DND-41 (cell line): ENCODE measurements at regions not wholly inside any gene's neighbourhood (a gene's known extent, or its start where the extent isn't known, plus 50 kb on each side); places are given as distances from the start of the nearest gene placed in this dataset.
"Not testable (repeated sequence)": the region's sequence is repeated elsewhere in the genome, so short reads cannot be mapped to it uniquely, and the experiment has no call there.

Experiments used
- ATAC-seq: fragments of 200-7000 bp; cut with Tn5 transposase; 3 replicates; pipeline ENCODE4 v1.9.1; 2021; ENCODE audit warnings: low read depth; ENCODE audit not compliant: insufficient read depth
- DNase-seq: peaks from one replicate; pipeline ENCODE4 v3.0.0-alpha.2; 2020
- H2AFZ ChIP-seq: 2 replicates; pipeline ENCODE4 v1.6.0; 2012; ENCODE audit warnings: low read depth, low read length
- H3K27ac ChIP-seq: 2 replicates; pipeline ENCODE4 v1.5.1; 2012; ENCODE audit warnings: low read length, inconsistent platforms
- H3K27me3 ChIP-seq: fragments of 200-600 bp; sonication (generic); 2 replicates; pipeline ENCODE4 v1.6.0; 2012; ENCODE audit warnings: low read length, mild to moderate bottlenecking, inconsistent platforms; ENCODE audit not compliant: insufficient read depth, poor library complexity
- H3K36me3 ChIP-seq: 2 replicates; pipeline ENCODE4 v1.5.1; 2012; ENCODE audit warnings: low read length, inconsistent platforms; ENCODE audit not compliant: insufficient read depth
- H3K4me1 ChIP-seq: 2 replicates; pipeline ENCODE4 v1.5.1; 2012; ENCODE audit warnings: mild to moderate bottlenecking, low read length; ENCODE audit not compliant: insufficient read depth
- H3K4me2 ChIP-seq: 2 replicates; pipeline ENCODE4 v1.6.0; 2012; ENCODE audit warnings: mild to moderate bottlenecking, moderate library complexity, low read length, inconsistent platforms; ENCODE audit not compliant: insufficient read depth
- H3K4me3 ChIP-seq, 2 experiments: fragments of 200-600 bp in 1 of 2; shearing (Covaris generic) in 1 of 2; 2 replicates each; pipeline ENCODE4 v1.5.1; 2012 to 2016; ENCODE audit warnings: inconsistent platforms in 2 of 2, low read length in 2 of 2, mild to moderate bottlenecking in 2 of 2, low read depth in 1 of 2, moderate library complexity in 1 of 2
- H3K79me2 ChIP-seq: 2 replicates; pipeline ENCODE4 v1.6.0; 2012; ENCODE audit warnings: low read length, inconsistent platforms; ENCODE audit not compliant: insufficient read depth
- H3K9ac ChIP-seq: 2 replicates; pipeline ENCODE4 v1.6.0; 2012; ENCODE audit warnings: low read depth, mild to moderate bottlenecking, inconsistent platforms, low read length, moderate library complexity
- H3K9me3 ChIP-seq: 2 replicates; pipeline ENCODE4 v1.5.1; 2012; ENCODE audit warnings: low read length, moderate library complexity, mild to moderate bottlenecking, inconsistent platforms; ENCODE audit not compliant: insufficient read depth, severe bottlenecking
- H4K20me1 ChIP-seq: 2 replicates; pipeline ENCODE4 v1.6.0; 2012; ENCODE audit warnings: low read length; ENCODE audit not compliant: insufficient read depth
- EZH2 ChIP-seq: IDR thresholded peaks from 3 replicates; pipeline ENCODE4 v1.6.1; 2012; ENCODE audit warnings: borderline replicate concordance, low read depth, mild to moderate bottlenecking, moderate library complexity, low read length, inconsistent platforms; ENCODE audit not compliant: severe bottlenecking
- TF ChIP-seq, protein P1 (sequence below): IDR thresholded peaks from 2 replicates; pipeline ENCODE4 v1.5.1; 2012; ENCODE audit warnings: borderline replicate concordance, low read length, moderate library complexity, mild to moderate bottlenecking; ENCODE audit not compliant: poor library complexity, severe bottlenecking; ENCODE audit errors: extremely low read depth

DNA sequence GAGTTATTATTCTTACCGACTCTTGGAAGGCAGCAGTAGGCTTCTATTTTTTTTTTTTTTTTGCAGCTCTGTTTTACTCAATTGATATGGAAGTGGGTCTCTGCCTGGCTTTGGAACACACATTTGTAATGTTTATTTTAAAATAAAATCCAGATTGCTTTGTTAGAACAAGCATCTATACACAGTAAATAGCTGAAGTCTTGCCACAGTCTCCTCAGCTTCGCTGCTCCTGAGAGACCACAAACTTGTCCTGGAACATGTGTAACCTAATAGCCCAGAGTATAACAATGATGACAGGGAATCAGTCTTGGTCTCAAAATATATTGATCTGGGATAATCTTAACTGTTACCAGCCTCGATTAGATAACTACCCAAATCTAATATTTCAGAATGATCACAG, 299.8 kb upstream of the NOX3 start:
- Histone ChIP-seq H3K36me3 (no peaks in the 10 kb centered on the region), H3K4me2 (no peak overlapping the region), H4K20me1 (no peaks in the 10 kb centered on the region), H3K79me2 (no peaks in the 10 kb centered on the region), H3K9me3 (no peaks in the 10 kb centered on the region), H3K9ac (no peak overlapping the region), H3K4me3 (no peak overlapping the region), H3K27me3 (no peaks in the 10 kb centered on the region), H3K4me1 (no peaks in the 10 kb centered on the region), H2AFZ (no peak overlapping the region), H3K27ac (no peak overlapping the region)
- TF ChIP-seq, protein P1, sequence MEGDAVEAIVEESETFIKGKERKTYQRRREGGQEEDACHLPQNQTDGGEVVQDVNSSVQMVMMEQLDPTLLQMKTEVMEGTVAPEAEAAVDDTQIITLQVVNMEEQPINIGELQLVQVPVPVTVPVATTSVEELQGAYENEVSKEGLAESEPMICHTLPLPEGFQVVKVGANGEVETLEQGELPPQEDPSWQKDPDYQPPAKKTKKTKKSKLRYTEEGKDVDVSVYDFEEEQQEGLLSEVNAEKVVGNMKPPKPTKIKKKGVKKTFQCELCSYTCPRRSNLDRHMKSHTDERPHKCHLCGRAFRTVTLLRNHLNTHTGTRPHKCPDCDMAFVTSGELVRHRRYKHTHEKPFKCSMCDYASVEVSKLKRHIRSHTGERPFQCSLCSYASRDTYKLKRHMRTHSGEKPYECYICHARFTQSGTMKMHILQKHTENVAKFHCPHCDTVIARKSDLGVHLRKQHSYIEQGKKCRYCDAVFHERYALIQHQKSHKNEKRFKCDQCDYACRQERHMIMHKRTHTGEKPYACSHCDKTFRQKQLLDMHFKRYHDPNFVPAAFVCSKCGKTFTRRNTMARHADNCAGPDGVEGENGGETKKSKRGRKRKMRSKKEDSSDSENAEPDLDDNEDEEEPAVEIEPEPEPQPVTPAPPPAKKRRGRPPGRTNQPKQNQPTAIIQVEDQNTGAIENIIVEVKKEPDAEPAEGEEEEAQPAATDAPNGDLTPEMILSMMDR, result no peak
- no peak for TF ChIP-seq EZH2
- no peak for ATAC-seq
- DNase-seq, result no peak

DNA sequence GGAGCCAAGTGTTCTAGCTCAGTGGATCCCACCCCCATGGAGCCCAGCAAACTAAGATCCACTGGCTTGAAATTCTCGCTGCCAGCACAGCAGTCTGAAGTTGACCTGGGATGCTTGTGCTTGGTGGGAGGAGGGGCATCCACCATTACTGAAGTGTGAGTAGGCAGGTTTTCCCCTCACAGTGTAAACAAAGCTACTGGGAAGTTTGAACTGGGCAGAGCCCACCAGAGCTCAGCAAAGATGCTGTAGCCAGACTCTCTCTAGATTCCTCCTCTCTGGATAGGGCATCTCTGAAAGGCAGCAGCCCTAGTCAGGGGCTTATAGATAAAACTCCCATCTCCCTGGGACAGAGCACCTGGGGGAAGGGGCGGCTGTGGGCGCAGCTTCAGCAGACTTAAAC, 293.1 kb upstream of the NOX3 start:
- not testable (repeated sequence) for DNase-seq, H3K27ac ChIP-seq, ATAC-seq, H3K4me3 ChIP-seq, H3K9me3 ChIP-seq, H3K27me3 ChIP-seq, H3K9ac ChIP-seq, H3K4me1 ChIP-seq, H3K36me3 ChIP-seq, H3K4me2 ChIP-seq, H4K20me1 ChIP-seq, H2AFZ ChIP-seq, H3K79me2 ChIP-seq

DNA sequence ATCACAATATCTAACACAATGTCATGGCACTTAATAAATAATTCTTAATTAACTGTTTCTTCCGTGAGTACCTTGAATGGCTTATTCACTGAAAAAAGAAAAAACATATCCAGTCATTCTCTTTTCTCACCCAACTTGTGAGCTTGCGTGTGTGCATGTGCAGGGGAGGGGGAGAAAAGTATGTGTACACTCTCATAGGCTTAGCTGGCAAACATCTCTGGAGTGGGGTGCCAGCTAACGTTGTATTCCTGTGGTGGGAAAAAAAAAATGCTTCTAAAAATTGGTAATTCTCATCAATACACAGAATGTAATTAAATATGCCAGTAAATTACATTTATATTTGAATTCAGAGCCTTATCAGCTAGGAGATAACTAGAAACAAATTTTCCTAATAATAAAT, 291.9 kb upstream of the NOX3 start:
- Histone ChIP-seq H3K4me3 (no peak overlapping the region), H3K9me3 (no peaks in the 10 kb centered on the region), H3K27ac (no peak overlapping the region), H3K4me2 (no peak overlapping the region), H3K79me2 (no peaks in the 10 kb centered on the region), H3K9ac (no peak overlapping the region), H4K20me1 (no peaks in the 10 kb centered on the region), H3K27me3 (no peaks in the 10 kb centered on the region), H3K4me1 (no peaks in the 10 kb centered on the region), H2AFZ (no peak overlapping the region), H3K36me3 (no peaks in the 10 kb centered on the region)
- ATAC-seq (no peak), DNase-seq (no peak)
- TF ChIP-seq, protein P1, result no peak
- no peak for TF ChIP-seq EZH2

DNA sequence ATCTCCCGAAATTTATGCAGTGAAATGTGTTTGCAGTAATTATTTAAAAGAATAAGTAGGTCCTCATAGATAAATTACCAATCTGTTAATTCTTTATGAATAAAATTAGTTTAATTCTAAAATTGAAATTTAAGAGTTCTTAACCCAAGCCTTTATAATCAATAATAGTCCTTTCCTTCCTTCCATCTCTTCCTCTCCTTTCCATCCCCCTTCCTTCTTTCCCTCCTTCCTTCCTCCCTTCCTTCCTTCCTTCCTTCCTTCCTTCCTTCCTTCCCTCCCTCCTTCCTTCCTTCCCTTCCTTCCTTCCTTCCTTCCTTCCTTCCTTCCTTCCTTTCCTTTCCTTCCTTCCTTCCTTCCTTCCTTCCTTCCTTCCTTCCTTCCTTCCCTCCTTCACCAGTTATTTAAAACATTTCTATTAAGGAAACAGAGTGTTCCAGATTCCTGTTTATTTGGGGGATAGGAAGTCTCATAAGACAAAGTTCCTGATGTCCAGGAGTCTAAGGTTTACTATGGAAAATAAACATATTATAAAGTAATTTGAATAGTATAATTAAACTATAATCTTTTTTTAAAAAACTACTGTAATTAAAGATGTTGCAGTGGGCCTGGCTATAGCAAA, 285.3 kb upstream of the NOX3 start:
- Histone ChIP-seq H2AFZ (no peak overlapping the region), H3K4me3 (no peak overlapping the region), H3K4me2 (no peak overlapping the region), H3K9me3 (no peaks in the 10 kb centered on the region), H3K4me1 (no peaks in the 10 kb centered on the region), H3K27ac (no peak overlapping the region), H3K36me3 (no peaks in the 10 kb centered on the region), H4K20me1 (no peaks in the 10 kb centered on the region), H3K27me3 (no peaks in the 10 kb centered on the region), H3K9ac (no peak overlapping the region), H3K79me2 (no peaks in the 10 kb centered on the region)
- DNase-seq (no peak), ATAC-seq (no peak)
- no peak for TF ChIP-seq EZH2
- TF ChIP-seq, protein P1, result no peak
